HG03439 (cell line): ENCODE measurements at regions not wholly inside any gene's neighbourhood (a gene's known extent, or its start where the extent isn't known, plus 50 kb on each side); places are given as distances from the start of the nearest gene placed in this dataset.

Experiments used
- ATAC-seq: cut with Tn5 transposase; IDR thresholded peaks from one replicate; pipeline ENCODE4 v1.9.1; 2021; ENCODE audit warnings: mild to moderate bottlenecking, moderate library complexity; ENCODE audit not compliant: unreplicated experiment

GRCh38 chr6:138577151-138577915 lies 78.0 kb upstream of the NHSL1 start:
- ATAC-seq: no peak

- ATAC-seq: no peak
Measured at GRCh38 chr6:138580040-138580439, 80.7 kb upstream of the NHSL1 start.

- no peak for ATAC-seq
Measured at GRCh38 chr6:138580801-138581200, 81.5 kb upstream of the NHSL1 start.

GRCh38 chr6:138582573-138582972 lies 83.3 kb upstream of the NHSL1 start:
- ATAC-seq: no peak

GRCh38 chr6:138586638-138587037 lies 87.3 kb upstream of the NHSL1 start:
- ATAC-seq: no peak

- no peak for ATAC-seq
Measured at GRCh38 chr6:138588805-138589434, 89.6 kb upstream of the NHSL1 start.

GRCh38 chr6:138590796-138591709 lies 91.8 kb upstream of the NHSL1 start:
- ATAC-seq: no peak

- ATAC-seq: no peak
Measured at GRCh38 chr6:138592749-138593123, 93.4 kb upstream of the NHSL1 start.

GRCh38 chr6:138593124-138593877 lies 94.0 kb upstream of the NHSL1 start:
- peak; percentile 68 for ATAC-seq

- ATAC-seq: no peak
Measured at GRCh38 chr6:138593909-138594757, 94.8 kb upstream of the NHSL1 start.

GRCh38 chr6:138594758-138595140 lies 95.5 kb upstream of the NHSL1 start:
- ATAC-seq: no peak

- ATAC-seq: no peak
Measured at GRCh38 chr6:138596126-138596525, 96.8 kb upstream of the NHSL1 start.

GRCh38 chr6:138596591-138596990 lies 97.3 kb upstream of the NHSL1 start:
- no peak for ATAC-seq

GRCh38 chr6:138597336-138597735 lies 98.0 kb upstream of the NHSL1 start:
- ATAC-seq: no peak

- ATAC-seq: no peak
Measured at GRCh38 chr6:138598562-138599173, 99.4 kb upstream of the NHSL1 start.

- ATAC-seq: no peak
Measured at GRCh38 chr6:138600261-138600660, 101.0 kb upstream of the NHSL1 start.

- ATAC-seq: no peak
Measured at GRCh38 chr6:138600726-138601125, 101.4 kb upstream of the NHSL1 start.

- ATAC-seq: no peak
Measured at GRCh38 chr6:138601128-138601527, 101.8 kb upstream of the NHSL1 start.

- no peak for ATAC-seq
Measured at GRCh38 chr6:138605958-138606357, 106.7 kb upstream of the NHSL1 start.
